GM21526 (cell line): ENCODE measurements at regions not wholly inside any gene's neighbourhood (a gene's known extent, or its start where the extent isn't known, plus 50 kb on each side); places are given as distances from the start of the nearest gene placed in this dataset.

Experiments
- ATAC-seq: cut with Tn5 transposase; IDR thresholded peaks from one replicate; pipeline ENCODE4 v1.9.1; 2021; ENCODE audit warnings: moderate library complexity; ENCODE audit not compliant: unreplicated experiment, low FRiP score

GRCh38 chr1:228867108-228867950 lies 132.1 kb downstream of the RHOU start:
- no peak for ATAC-seq

- ATAC-seq: no peak
Measured at GRCh38 chr1:228867951-228868730, 132.9 kb downstream of the RHOU start.

- ATAC-seq: no peak
Measured at GRCh38 chr1:228868731-228869024, 133.4 kb downstream of the RHOU start.

- no peak for ATAC-seq
Measured at GRCh38 chr1:228869312-228869824, 134.1 kb downstream of the RHOU start.

GRCh38 chr1:228870041-228870713 lies 134.9 kb downstream of the RHOU start:
- ATAC-seq: no peak

GRCh38 chr1:228871314-228872061 lies 136.2 kb downstream of the RHOU start:
- no peak for ATAC-seq

- no peak for ATAC-seq
Measured at GRCh38 chr1:228872080-228872479, 136.8 kb downstream of the RHOU start.

GRCh38 chr1:228873709-228874108 lies 138.4 kb downstream of the RHOU start:
- no peak for ATAC-seq

- ATAC-seq: no peak
Measured at GRCh38 chr1:228875741-228876140, 140.5 kb downstream of the RHOU start.

GRCh38 chr1:228876187-228876586 lies 140.9 kb downstream of the RHOU start:
- ATAC-seq: no peak

- ATAC-seq: no peak
Measured at GRCh38 chr1:228879164-228879563, 143.9 kb downstream of the RHOU start.

GRCh38 chr1:228882041-228882770 lies 146.9 kb downstream of the RHOU start:
- ATAC-seq: no peak

GRCh38 chr1:228882771-228883450 lies 147.6 kb downstream of the RHOU start:
- ATAC-seq: no peak

- ATAC-seq: no peak
Measured at GRCh38 chr1:228883535-228883934, 148.3 kb downstream of the RHOU start.

GRCh38 chr1:228884196-228884595 lies 148.9 kb downstream of the RHOU start:
- no peak for ATAC-seq

GRCh38 chr1:228884615-228885566 lies 149.6 kb downstream of the RHOU start:
- no peak for ATAC-seq

- ATAC-seq: no peak
Measured at GRCh38 chr1:228885845-228886244, 150.6 kb downstream of the RHOU start.

- no peak for ATAC-seq
Measured at GRCh38 chr1:228887101-228887500, 151.8 kb downstream of the RHOU start.
